GM18511 (cell line): ENCODE measurements at regions not wholly inside any gene's neighbourhood (a gene's known extent, or its start where the extent isn't known, plus 50 kb on each side); places are given as distances from the start of the nearest gene placed in this dataset.
"Not testable (repeated sequence)": the region's sequence is repeated elsewhere in the genome, so short reads cannot be mapped to it uniquely, and the experiment has no call there.

Experiments
- ATAC-seq: cut with Tn5 transposase; IDR thresholded peaks from one replicate; pipeline ENCODE4 v1.9.1; 2021; ENCODE audit warnings: mild to moderate bottlenecking, moderate library complexity; ENCODE audit not compliant: unreplicated experiment

DNA sequence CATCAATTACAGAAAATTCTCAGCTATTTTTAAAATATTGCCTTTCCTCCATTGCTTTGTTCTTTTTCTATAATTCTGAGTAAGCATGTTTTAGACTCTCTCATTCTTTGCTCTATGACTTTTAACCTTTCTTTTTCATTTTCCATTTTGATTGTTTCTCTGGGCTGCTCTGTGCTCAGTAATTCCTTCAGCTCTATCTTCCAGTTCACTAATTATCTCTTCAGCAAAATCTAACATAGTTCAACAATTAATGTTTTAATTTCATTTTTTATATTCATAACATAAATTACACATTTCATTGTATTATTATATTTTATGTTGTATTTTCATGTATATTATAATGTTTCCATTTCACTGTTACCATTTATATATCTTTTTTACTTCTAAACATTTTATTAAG lies 198.8 kb upstream of the NOX3 start:
- ATAC-seq: no peak

DNA sequence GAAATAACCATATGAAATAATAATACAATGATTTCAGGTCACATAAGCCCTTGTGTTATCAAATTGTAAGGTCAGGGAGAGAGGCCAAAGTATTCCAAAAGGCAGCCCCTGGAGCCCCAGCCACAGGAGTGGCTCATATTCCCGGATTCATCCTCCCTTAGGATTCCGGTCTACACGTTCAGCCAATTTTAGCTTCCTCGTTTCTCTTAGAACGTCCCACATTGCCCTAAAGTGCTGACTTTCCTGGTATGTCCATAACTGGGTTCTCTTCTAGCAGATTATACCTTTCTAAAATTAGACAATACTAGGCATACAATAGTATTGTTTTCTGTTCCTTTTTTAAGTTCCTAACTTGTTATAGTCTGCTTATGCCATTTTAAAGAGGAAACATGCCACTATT lies 192.7 kb upstream of the NOX3 start:
- no peak for ATAC-seq

DNA sequence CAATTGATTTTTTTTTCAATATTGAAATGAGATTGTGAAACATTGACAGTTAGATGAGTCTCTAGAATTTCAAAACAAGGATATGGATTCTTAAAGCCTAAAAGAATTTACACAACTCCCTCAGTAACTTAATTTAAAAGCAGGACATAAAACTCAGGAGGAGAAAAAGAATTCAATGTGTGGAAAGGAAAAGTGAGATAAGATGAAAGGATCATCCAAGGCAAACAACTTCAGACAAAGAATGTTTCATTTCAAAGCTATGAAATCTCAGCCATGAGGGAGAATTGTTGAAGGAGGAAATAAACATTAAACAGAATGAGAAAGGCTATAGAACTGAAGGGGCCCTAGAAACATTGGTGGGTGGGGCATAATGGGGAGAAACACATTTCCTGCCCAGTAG lies 191.7 kb upstream of the NOX3 start:
- no peak for ATAC-seq

DNA sequence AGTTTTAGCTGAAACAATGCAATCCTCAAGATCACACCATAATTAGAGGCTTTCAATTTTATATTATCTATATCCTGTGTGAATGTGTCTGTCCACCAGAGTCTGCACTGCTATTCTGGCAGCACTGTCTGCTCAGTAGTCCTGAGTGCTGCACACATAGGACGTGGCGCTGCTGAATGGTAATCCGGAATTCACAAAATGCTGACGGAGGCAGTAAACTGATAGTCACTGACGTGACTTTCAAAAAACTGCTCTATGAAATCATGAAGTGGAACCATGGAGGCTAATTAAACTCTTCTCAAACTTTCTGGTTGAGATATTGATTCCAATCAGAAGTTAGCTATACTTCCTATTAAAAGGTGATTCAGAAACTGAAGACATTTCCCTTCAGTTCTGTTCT lies 190.8 kb upstream of the NOX3 start:
- ATAC-seq: no peak

DNA sequence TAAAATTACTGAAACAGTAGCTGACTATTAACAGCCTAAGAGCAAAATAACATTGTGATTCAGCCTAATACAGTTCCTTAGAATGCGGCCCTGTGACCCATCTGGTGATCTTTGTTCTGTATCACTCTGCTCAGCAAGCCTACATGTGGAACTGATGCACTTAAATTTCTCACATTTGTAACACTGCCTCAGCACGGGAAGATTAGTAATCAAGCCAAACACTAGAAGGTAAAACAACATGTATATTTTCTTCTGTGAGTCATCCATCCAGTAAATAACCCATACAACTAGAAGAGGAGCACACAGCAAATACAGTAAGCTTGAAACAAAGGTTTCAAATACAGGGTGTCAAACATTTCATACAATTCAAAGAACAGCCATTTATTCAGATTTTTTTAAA lies 189.7 kb upstream of the NOX3 start:
- no peak for ATAC-seq

DNA sequence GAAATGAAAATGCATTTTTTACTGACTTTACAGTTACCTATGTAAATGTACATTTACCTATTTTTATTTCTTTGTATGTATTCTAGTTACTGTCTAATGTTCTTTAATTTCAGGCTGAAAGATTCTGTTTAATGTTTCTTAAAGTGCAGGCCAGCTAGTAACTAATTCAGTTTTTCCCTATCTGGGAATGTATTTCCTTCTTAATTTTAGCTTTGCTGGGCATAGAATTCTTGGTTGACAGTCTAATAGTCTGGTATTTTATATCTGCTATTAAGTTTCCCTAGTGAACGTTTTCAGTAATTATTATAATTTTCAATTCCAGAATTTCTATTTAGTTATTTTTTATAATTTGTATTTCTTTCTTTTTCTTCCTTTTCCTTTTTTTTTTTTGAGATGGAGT lies 186.0 kb upstream of the NOX3 start:
- no peak for ATAC-seq

DNA sequence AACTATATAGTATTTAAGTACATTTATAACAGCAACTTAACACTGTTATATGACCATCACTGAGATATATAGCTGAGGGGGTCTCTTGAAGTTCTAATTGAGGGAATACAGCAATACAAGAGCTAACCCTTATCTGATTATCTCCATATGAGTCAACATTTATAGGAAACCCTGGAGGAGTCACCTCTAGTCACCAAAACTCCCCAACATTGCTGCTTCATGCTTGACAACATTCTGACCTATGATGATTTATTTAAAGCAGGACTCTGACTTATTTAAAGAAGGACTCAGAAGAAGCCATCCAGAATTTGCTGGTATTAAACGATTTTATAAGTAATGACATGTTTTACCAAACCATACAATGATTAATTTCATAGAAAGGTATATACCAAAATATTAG lies 182.6 kb upstream of the NOX3 start:
- no peak for ATAC-seq

DNA sequence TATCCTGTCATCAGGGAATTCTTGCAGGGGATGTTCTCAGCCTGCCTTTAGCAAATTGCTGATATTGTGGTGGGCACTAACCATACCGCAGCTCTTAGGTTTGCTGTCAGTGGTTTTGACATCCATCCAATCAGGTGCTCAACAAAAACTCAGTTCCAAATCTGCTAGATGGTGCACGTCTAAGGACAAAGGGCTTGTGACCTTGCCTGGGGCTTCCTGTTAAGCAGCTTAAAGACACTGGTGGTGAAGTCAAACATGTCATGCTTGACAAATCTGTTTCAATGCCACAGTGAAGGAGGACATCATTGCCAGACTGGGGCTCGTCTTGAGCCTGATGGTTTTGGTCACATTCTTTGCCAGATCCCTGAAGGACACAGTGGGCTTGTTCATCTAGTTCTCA lies 179.8 kb upstream of the NOX3 start:
- ATAC-seq: no peak

DNA sequence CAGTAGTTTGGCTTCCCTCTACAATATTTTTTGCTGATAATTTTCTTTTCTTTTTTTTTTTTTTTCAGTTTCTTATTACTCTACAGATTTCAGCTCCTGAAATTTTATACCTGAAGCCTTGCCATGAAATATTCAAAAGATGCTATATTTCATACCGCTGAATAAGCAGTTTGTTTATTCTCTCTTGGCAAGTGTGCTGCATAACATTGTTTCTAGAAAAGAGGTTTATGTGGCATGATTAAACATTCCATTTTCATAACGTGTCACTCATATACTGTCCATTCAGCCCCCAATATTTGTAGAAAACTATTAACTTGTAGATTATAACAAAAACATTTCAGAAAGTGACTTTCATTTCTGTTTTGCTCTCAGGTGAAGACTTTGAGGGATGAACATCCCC lies 174.4 kb upstream of the NOX3 start:
- ATAC-seq: no peak

DNA sequence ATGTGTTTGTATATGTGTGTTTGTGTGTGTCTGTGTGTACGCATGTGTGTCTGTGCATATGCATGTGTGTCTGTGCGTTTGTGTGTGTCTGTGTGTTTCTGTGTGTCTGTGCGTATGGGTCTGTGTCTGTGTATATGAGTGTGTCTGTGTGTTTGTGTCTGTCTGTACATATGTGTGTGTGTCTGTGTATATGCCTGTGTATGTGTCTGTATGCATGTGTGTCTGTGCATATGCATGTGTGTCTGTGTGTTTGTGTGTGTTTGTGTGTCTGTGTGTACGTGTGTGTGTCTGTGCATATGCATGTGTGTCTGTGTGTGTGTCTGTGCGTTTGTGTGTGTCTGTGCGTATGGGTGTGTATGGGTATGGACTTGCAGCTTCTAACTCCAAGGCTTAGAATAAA lies 174.0 kb upstream of the NOX3 start:
- ATAC-seq: no peak

DNA sequence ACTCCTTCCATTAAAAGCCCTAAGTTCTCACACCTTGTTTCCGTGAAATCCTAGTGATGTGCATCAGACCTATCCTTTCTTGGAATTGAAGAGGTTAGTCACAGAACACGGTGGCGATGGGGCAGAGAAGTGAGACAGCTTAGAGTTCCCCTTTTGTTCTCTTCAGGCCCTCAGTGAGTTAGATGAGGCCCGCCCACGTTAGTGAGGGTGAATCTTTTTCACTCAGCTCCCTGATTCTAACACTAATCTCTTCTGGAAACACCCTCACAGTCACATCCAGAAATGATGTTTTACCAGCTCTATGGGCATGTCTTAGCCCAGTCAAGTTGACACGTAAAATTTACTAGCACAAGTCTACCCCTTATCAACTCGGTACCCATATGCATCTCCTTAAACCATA lies 172.7 kb upstream of the NOX3 start:
- peak; percentile 84 for ATAC-seq

DNA sequence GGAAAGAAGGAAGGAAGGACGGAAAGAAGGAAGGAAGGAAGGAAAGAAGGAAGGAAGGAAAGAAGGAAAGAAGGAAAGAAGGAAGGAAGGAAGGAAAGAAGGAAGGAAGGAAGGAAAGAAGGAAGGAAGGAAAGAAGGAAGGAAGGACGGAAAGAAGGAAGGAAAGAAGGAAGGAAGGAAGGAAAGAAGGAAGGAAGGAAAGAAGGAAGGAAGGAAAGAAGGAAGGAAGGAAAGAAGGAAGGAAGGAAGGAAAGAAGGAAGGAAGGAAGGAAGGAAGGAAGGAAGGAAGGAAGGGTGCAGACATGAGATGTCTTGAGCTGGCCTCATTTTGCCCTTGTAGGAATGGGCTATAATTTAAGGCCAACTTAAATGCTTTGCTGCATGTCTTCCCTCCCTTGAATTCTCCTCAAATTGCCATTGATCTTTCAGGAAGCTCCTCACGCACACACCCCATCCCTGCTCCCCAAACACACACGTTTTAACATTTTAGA lies 172.1 kb upstream of the NOX3 start:
- not testable (repeated sequence) for ATAC-seq

DNA sequence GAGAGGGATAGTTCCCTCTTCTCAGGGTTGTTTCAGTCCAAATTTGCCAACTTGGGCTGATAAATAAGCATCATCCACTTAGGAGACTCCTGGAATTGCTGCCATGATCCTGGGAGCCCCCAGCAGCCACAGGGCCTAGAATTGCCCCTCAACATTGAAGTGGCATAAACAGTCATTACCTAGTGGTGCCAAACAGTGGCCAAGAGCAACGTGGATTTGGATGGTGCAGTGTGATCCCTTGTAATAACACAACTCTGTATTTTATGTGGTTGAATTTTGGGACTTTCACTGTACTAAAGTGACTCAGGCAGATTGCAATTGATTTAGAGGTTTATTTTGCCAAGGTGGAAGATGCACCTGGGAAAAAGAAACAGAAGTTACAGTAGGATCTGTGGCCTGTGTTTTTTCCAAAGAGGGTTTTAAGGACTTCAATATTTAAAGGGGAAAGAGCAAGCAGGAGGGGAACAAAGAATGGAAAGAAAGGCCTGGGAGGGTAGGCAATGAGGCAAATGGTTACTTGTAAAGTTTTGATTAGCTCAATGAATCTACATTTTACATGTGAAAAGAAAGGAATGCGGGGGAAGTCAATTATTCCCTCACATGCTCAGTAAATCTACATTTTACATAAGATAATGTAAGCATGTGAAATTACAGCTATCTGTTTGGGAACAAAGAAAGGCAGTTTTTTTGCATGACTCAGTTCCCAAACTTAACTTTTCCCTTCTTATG lies 168.0 kb upstream of the NOX3 start:
- no peak for ATAC-seq

DNA sequence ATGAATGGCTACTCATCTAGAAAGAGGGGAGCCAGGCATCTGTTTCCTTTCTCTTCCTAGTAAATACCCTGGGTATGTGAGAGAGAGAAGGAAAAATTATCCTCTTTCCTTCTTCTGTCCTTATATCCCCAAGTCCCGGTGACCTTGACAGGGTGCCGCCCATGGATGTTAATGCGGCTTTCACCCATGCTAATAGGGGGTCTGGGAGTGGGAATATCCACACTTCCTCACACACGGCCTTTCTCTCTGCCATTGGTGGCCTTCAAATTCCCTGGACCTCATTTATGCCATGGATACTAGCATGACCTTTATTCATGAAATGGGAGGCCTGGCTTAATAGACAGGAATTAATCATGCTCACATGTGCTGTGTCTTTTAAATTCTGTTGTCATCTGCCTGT lies 159.0 kb upstream of the NOX3 start:
- no peak for ATAC-seq

DNA sequence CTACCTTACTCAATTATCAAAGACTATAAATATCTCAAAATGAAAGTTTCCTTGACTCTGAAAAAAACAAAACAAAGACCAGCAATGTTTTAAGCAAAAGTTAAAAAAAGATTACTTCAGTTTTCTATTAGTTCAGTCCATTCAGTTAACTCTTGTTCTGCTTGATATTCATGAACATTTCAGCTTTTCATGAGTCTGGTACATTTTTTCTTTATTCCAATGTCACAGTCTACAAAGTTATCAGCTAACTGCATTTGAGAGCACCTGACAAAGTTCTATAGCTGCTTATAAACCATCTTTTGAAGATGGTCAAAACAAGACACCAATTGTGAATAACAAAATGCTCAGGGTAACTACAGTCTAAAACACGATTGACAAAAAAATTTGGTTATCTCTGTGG lies 156.1 kb upstream of the NOX3 start:
- ATAC-seq: no peak

DNA sequence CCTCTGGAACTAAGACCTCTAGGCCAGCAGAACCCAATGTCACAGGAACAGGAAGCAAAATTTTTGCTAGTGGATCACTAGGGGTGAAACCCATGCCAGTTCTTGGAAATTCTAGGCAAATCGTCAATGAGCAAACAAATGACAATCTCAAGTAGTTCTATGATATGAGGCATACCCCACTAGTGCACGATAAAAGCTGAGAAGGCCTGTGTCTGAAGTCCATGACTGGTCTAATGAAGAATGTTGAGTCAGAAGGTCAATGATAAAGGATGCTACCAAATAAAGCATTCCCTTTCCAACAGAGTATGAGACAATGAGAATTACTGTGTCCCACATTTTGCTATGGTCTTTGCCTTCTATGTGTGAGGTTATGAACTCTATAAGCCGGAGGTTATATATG lies 149.4 kb upstream of the NOX3 start:
- no peak for ATAC-seq

DNA sequence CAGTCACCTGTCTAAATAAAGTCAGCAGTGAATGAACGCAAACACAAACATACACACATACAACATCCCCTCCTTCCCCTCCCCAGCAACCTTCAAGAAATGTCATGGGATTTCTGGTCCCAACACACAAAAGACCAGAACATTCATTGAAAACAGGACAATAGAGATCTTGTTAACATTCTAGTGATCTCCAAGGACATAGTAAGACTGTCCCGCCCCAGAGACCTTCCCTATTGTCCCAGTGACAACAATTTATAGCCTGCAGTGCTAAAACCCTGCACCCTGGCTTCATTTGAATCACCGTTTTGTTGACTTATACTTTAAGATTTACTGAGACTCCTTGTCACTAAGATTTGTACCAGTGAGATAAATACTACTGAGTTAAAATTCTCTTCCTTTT lies 143.9 kb upstream of the NOX3 start:
- no peak for ATAC-seq

DNA sequence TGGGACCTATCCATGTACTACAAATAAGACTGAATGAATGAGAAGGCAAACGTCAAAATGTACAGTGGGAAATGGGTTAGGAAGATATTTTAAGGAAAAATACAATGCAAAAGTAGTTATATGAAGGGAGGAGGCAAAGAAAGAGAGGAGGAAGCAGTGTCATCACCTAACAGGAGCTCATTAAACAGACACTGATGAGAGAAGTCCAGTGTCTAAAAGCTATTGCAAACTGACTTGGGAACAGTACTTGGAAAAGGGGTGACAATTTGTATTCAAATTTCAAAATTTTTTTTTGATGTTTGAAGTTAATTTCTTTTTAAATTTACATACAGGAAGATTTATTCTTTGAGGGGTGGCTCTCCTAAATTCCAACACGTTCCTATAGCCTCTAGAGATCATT lies 143.5 kb upstream of the NOX3 start:
- no peak for ATAC-seq

DNA sequence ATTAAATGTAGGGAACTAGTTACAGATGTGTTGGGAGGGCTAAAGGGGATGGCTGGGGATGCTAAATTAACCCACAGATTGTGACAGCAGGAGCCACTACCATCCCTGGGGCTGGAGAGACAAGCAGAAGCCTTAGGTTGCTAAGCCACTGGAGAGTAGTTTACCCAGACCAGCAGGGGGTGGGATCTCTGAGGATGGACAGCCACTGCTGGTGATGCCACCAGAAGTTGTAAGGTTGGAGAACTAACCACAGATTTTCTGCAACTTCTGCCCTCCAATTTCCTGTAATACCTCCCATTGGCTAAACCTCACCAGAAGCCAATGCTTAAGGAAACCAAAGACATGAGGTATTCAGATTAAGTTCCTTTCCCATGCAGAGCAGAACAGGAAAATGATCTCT lies 139.6 kb upstream of the NOX3 start:
- ATAC-seq: no peak

DNA sequence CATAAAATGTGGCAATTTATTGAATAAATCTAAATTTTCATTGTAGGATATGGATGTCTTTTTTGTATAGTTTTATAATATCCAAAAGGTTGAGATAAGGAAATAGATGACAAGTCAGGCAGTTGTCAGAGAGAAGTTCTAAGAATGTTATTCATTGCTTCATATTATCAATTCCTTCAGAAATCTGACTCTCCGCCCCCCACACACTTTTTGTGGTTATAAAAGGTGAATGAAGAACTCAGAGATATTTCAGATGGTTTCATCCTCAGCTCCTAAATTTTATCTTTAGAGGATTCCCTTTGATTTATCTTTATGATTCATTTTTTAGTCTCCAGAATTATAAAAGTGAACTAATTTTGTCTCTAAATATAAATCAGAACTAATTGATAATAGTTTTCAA lies 136.1 kb upstream of the NOX3 start:
- no peak for ATAC-seq

DNA sequence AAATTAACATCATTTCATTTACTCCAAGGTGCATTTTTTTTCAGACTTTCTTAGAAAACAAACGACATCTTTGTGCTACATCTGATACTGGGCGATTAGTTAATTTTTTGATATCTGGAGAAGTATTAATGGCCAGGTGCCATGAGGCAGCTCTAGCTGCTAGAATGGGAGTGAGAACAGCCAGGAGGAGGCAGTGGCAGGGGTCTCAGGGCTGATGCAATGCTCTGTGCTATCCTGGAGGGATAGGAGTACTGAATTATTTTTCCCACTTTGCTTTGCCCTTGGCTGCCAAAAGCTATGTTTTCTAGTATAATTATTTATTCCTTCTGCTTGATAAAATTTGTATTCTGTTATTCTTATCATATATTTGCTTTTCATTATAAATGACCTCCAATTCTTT lies 133.6 kb upstream of the NOX3 start:
- ATAC-seq: no peak

DNA sequence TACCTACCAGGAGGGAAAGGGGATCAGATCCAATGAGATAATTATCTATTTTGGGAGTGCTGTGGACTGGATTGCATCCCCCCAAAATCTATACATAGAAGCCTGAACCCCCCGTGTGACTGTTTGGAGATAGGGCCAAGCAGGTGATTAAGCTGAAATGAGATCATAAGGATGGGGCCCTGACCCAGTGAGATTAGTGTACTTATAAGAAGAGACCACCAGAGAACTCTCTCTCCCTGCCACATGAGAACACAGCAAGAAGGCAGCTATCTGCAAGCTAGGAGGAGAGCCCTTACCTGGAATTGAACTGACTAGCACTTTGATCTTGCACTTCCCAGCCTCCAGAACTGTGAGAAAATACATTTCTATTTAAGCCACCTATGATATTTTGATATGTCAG lies 132.2 kb upstream of the NOX3 start:
- no peak for ATAC-seq

DNA sequence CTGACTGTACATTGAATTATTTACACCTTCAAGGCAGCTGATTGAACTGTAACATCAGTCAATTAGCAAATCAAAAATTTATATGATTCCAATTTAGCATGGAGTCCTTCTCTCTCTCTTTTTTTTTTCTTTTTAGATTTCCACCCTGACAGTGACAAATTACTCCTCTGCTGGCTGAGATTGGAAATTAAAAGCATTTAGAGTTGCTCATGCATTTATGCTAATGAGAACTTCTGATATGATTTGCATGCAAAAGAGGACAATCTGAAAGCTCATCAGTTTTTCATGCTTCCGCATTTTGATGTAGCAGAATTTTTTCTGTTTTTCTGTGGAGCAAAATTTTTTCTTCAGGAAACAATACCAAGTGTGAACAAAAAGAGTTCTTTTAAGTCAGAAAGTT lies 130.5 kb upstream of the NOX3 start:
- ATAC-seq: no peak
